ENCODE measurements at regions not wholly inside any gene's neighbourhood (a gene's known extent, or its start where the extent isn't known, plus 50 kb on each side); places are given as distances from the start of the nearest gene placed in this dataset.

DNA sequence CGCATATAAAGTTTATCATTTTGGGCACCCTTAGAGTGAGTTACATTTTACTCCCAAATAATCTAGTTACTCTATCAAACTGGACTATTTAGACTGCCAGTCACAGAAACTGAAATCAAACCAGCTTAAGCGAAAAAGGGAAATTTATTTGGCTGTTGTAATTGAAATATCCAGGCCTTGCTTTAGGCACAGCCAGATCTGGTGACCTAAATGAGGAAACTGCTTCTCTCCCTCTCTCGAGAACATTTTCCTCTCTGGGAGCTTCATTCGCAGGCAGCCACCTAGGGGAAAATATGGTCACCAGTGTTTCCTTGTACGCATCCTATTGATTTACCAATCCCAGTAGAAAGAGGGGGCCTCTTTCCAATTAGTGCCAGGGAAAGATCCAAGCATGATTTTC, 175.3 kb upstream of the MITF start:
- TF ChIP-seq POLR2A (IDR thresholded peaks at IDR 0.05), result no peak
- no peak for TF ChIP-seq POLR2AphosphoS5 (IDR thresholded peaks at IDR 0.05)
- TF ChIP-seq, protein P1, sequence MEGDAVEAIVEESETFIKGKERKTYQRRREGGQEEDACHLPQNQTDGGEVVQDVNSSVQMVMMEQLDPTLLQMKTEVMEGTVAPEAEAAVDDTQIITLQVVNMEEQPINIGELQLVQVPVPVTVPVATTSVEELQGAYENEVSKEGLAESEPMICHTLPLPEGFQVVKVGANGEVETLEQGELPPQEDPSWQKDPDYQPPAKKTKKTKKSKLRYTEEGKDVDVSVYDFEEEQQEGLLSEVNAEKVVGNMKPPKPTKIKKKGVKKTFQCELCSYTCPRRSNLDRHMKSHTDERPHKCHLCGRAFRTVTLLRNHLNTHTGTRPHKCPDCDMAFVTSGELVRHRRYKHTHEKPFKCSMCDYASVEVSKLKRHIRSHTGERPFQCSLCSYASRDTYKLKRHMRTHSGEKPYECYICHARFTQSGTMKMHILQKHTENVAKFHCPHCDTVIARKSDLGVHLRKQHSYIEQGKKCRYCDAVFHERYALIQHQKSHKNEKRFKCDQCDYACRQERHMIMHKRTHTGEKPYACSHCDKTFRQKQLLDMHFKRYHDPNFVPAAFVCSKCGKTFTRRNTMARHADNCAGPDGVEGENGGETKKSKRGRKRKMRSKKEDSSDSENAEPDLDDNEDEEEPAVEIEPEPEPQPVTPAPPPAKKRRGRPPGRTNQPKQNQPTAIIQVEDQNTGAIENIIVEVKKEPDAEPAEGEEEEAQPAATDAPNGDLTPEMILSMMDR (IDR thresholded peaks at IDR 0.05), result no peak

All from breast epithelium (tissue), 3 donors.